Nucleus accumbens (tissue), 56 donors: ENCODE measurements at regions not wholly inside any gene's neighbourhood (a gene's known extent, or its start where the extent isn't known, plus 50 kb on each side); places are given as distances from the start of the nearest gene placed in this dataset.

ENCODE experiments used
- DNase-seq, 56 donors: peaks; one replicate each; lab custom pipeline; 2025; lab: John Stamatoyannopoulos, UW

GRCh38 chr3:165457096-165457495 lies 260.9 kb upstream of the SLITRK3 start:
- DNase-seq: no peak

- DNase-seq: no peak
Measured at GRCh38 chr3:165455793-165456192, 259.6 kb upstream of the SLITRK3 start.

GRCh38 chr3:165455360-165455759 lies 259.2 kb upstream of the SLITRK3 start:
- DNase-seq: no peak

GRCh38 chr3:165451371-165452070 lies 255.3 kb upstream of the SLITRK3 start:
- no peak for DNase-seq

GRCh38 chr3:165446555-165446954 lies 250.4 kb upstream of the SLITRK3 start:
- DNase-seq: no peak

- no peak for DNase-seq
Measured at GRCh38 chr3:165444745-165445144, 248.6 kb upstream of the SLITRK3 start.

GRCh38 chr3:165443664-165444063 lies 247.5 kb upstream of the SLITRK3 start:
- DNase-seq: no peak

- no peak for DNase-seq
Measured at GRCh38 chr3:165442061-165442460, 245.9 kb upstream of the SLITRK3 start.

GRCh38 chr3:165440380-165440779 lies 244.2 kb upstream of the SLITRK3 start:
- DNase-seq: no peak

- no peak for DNase-seq
Measured at GRCh38 chr3:165439765-165440164, 243.6 kb upstream of the SLITRK3 start.

GRCh38 chr3:165434516-165434915 lies 238.3 kb upstream of the SLITRK3 start:
- no peak for DNase-seq

GRCh38 chr3:165406425-165406824 lies 210.2 kb upstream of the SLITRK3 start:
- no peak for DNase-seq

GRCh38 chr3:165404357-165405027 lies 208.3 kb upstream of the SLITRK3 start:
- DNase-seq: no peak

GRCh38 chr3:165403666-165404065 lies 207.5 kb upstream of the SLITRK3 start:
- no peak for DNase-seq

- DNase-seq: no peak
Measured at GRCh38 chr3:165395188-165395587, 199.0 kb upstream of the SLITRK3 start.

GRCh38 chr3:165393461-165393860 lies 197.3 kb upstream of the SLITRK3 start:
- DNase-seq: no peak

GRCh38 chr3:165390166-165390565 lies 194.0 kb upstream of the SLITRK3 start:
- no peak for DNase-seq

GRCh38 chr3:165389653-165390052 lies 193.5 kb upstream of the SLITRK3 start:
- DNase-seq: no peak

GRCh38 chr3:165389064-165389463 lies 192.9 kb upstream of the SLITRK3 start:
- no peak for DNase-seq

- DNase-seq: no peak
Measured at GRCh38 chr3:165383381-165383780, 187.2 kb upstream of the SLITRK3 start.

GRCh38 chr3:165382672-165383071 lies 186.5 kb upstream of the SLITRK3 start:
- DNase-seq: no peak

GRCh38 chr3:165378761-165379160 lies 182.6 kb upstream of the SLITRK3 start:
- DNase-seq: no peak
